ENCODE measurements at regions not wholly inside any gene's neighbourhood (a gene's known extent, or its start where the extent isn't known, plus 50 kb on each side); places are given as distances from the start of the nearest gene placed in this dataset.
A peak's percentile ranks its signal among the peaks of the same experiment; 100 is the strongest.
"Not testable (repeated sequence)": the region's sequence is repeated elsewhere in the genome, so short reads cannot be mapped to it uniquely, and the experiment has no call there.

GRCh38 chr6:152811785-152812184 is 61.2 kb downstream of the VIP start:
- DNase-seq (ENCODE audit: low read depth in 4 of 4, low spot score in 3 of 4) = no peak

- no peak for DNase-seq (ENCODE audit: low read depth in 4 of 4, low spot score in 3 of 4)
Measured at GRCh38 chr6:152815230-152815872, 64.8 kb downstream of the VIP start.

- DNase-seq (ENCODE audit: low read depth in 4 of 4, low spot score in 3 of 4) = no peak
Measured at GRCh38 chr6:152816055-152816454, 65.5 kb downstream of the VIP start.

GRCh38 chr6:152821525-152821924 is 70.9 kb downstream of the VIP start:
- no peak for DNase-seq (ENCODE audit: low read depth in 4 of 4, low spot score in 3 of 4)

GRCh38 chr6:152824666-152825065 is 74.1 kb downstream of the VIP start:
- DNase-seq (ENCODE audit: low read depth in 4 of 4, low spot score in 3 of 4) = no peak

GRCh38 chr6:152828431-152828830 is 77.8 kb downstream of the VIP start:
- DNase-seq (ENCODE audit: low read depth in 4 of 4, low spot score in 3 of 4) = no peak

GRCh38 chr6:152834366-152834765 is 83.8 kb downstream of the VIP start:
- DNase-seq (ENCODE audit: low read depth in 4 of 4, low spot score in 3 of 4) = not testable (repeated sequence)

- no peak for DNase-seq (ENCODE audit: low read depth in 4 of 4, low spot score in 3 of 4)
Measured at GRCh38 chr6:152836523-152836922, 85.9 kb downstream of the VIP start.

GRCh38 chr6:152845421-152845820 is 94.8 kb downstream of the VIP start:
- DNase-seq (ENCODE audit: low read depth in 4 of 4, low spot score in 3 of 4) = no peak

- DNase-seq (ENCODE audit: low read depth in 4 of 4, low spot score in 3 of 4) = no peak
Measured at GRCh38 chr6:152846825-152847224, 96.2 kb downstream of the VIP start.

- DNase-seq (ENCODE audit: low read depth in 4 of 4, low spot score in 3 of 4) = no peak
Measured at GRCh38 chr6:152848919-152849318, 98.3 kb downstream of the VIP start.

- no peak for DNase-seq (ENCODE audit: low read depth in 4 of 4, low spot score in 3 of 4)
Measured at GRCh38 chr6:152854086-152854795, 103.6 kb downstream of the VIP start.

- DNase-seq (ENCODE audit: low read depth in 4 of 4, low spot score in 3 of 4) = no peak
Measured at GRCh38 chr6:152858141-152858540, 107.5 kb downstream of the VIP start.

- no peak for DNase-seq (ENCODE audit: low read depth in 4 of 4, low spot score in 3 of 4)
Measured at GRCh38 chr6:152859225-152859624, 108.6 kb downstream of the VIP start.

- DNase-seq (ENCODE audit: low read depth in 4 of 4, low spot score in 3 of 4) = peak; percentile 38 to 49 (median 45)
Measured at GRCh38 chr6:152863618-152864326, 113.2 kb downstream of the VIP start.

- no peak for DNase-seq (ENCODE audit: low read depth in 4 of 4, low spot score in 3 of 4)
Measured at GRCh38 chr6:152874267-152874666, 108.6 kb downstream of the FBXO5 start.

- DNase-seq (ENCODE audit: low read depth in 4 of 4, low spot score in 3 of 4) = no peak
Measured at GRCh38 chr6:152874846-152875568, 107.8 kb downstream of the FBXO5 start.

GRCh38 chr6:152879681-152880080 is 103.2 kb downstream of the FBXO5 start:
- DNase-seq (ENCODE audit: low read depth in 4 of 4, low spot score in 3 of 4) = no peak

GRCh38 chr6:152893187-152893586 is 89.7 kb downstream of the FBXO5 start:
- DNase-seq (ENCODE audit: low read depth in 4 of 4, low spot score in 3 of 4) = no peak

- DNase-seq (ENCODE audit: low read depth in 4 of 4, low spot score in 3 of 4) = no peak
Measured at GRCh38 chr6:152896923-152897322, 85.9 kb downstream of the FBXO5 start.

GRCh38 chr6:152897807-152898399 is 84.9 kb downstream of the FBXO5 start:
- peak in 2 of 4 donors; percentile 5 to 18 for DNase-seq (ENCODE audit: low read depth in 4 of 4, low spot score in 3 of 4)

Data from right renal pelvis (tissue), 4 donors.